HG03432 (cell line): ENCODE measurements at regions not wholly inside any gene's neighbourhood (a gene's known extent, or its start where the extent isn't known, plus 50 kb on each side); places are given as distances from the start of the nearest gene placed in this dataset.

Source experiments
- ATAC-seq: cut with Tn5 transposase; IDR thresholded peaks from one replicate; pipeline ENCODE4 v1.9.1; 2021; ENCODE audit warnings: mild to moderate bottlenecking, moderate library complexity; ENCODE audit not compliant: unreplicated experiment

- no peak for ATAC-seq
Measured at GRCh38 chr3:193946945-193947344, 189.0 kb upstream of the HES1 start.

GRCh38 chr3:193947596-193947995 is 188.4 kb upstream of the HES1 start:
- ATAC-seq = no peak

GRCh38 chr3:193948459-193948858 is 187.5 kb upstream of the HES1 start:
- ATAC-seq = no peak

GRCh38 chr3:193951859-193952258 is 184.1 kb upstream of the HES1 start:
- ATAC-seq = no peak

- no peak for ATAC-seq
Measured at GRCh38 chr3:193954752-193955151, 181.2 kb upstream of the HES1 start.

GRCh38 chr3:193955719-193956118 is 180.2 kb upstream of the HES1 start:
- no peak for ATAC-seq

- no peak for ATAC-seq
Measured at GRCh38 chr3:193959861-193960260, 176.1 kb upstream of the HES1 start.

GRCh38 chr3:193960487-193961274 is 175.3 kb upstream of the HES1 start:
- ATAC-seq = no peak

GRCh38 chr3:193962986-193963685 is 172.8 kb upstream of the HES1 start:
- ATAC-seq = no peak

GRCh38 chr3:193963808-193964516 is 172.0 kb upstream of the HES1 start:
- ATAC-seq = peak; percentile 98

- ATAC-seq = no peak
Measured at GRCh38 chr3:193964517-193964880, 171.4 kb upstream of the HES1 start.

GRCh38 chr3:193968380-193968974 is 167.5 kb upstream of the HES1 start:
- ATAC-seq = no peak

GRCh38 chr3:193970131-193970772 is 165.7 kb upstream of the HES1 start:
- ATAC-seq = peak; percentile 45

- peak; percentile 36 for ATAC-seq
Measured at GRCh38 chr3:193970773-193971206, 165.2 kb upstream of the HES1 start.

- ATAC-seq = peak; percentile 74
Measured at GRCh38 chr3:193971261-193971751, 164.6 kb upstream of the HES1 start.

GRCh38 chr3:193971966-193972365 is 164.0 kb upstream of the HES1 start:
- no peak for ATAC-seq

- no peak for ATAC-seq
Measured at GRCh38 chr3:193972832-193973231, 163.1 kb upstream of the HES1 start.

GRCh38 chr3:193974191-193974652 is 161.7 kb upstream of the HES1 start:
- ATAC-seq = no peak

GRCh38 chr3:193974671-193975535 is 161.0 kb upstream of the HES1 start:
- ATAC-seq = no peak

GRCh38 chr3:193977622-193978021 is 158.3 kb upstream of the HES1 start:
- ATAC-seq = no peak
